Thoracic aorta (tissue), 2 donors: ENCODE measurements at regions not wholly inside any gene's neighbourhood (a gene's known extent, or its start where the extent isn't known, plus 50 kb on each side); places are given as distances from the start of the nearest gene placed in this dataset.

Source experiments
- ATAC-seq: fragments of 150-250 bp; one replicate; pipeline ENCODE4 v1.8.0; 2017; ENCODE audit warnings: low read depth; ENCODE audit not compliant: insufficient number of reproducible peaks, low FRiP score
- DNase-seq: peaks from one replicate; pipeline ENCODE4 v3.0.0-alpha.2; 2020; ENCODE audit warnings: low spot score
- H3K27ac ChIP-seq, 2 donors: fragments of 200-600 bp; sonication (generic); 1 replicate in 1 of 2; 2 replicates in 1 of 2; pipeline ENCODE4 v1.5.1; 2016; ENCODE audit warnings: mild to moderate bottlenecking in 2 of 2, moderate library complexity in 2 of 2
- H3K27me3 ChIP-seq: fragments of 200-600 bp; sonication (generic); replicated peaks from 2 replicates; pipeline ENCODE4 v1.6.0; 2016; ENCODE audit warnings: mild to moderate bottlenecking; ENCODE audit not compliant: insufficient read depth
- H3K36me3 ChIP-seq: fragments of 200-600 bp; sonication (generic); one replicate; pipeline ENCODE4 v1.5.1; 2016
- H3K4me1 ChIP-seq, 2 donors: fragments of 200-600 bp; sonication (generic); 1 replicate in 1 of 2; 2 replicates in 1 of 2; pipeline versions ENCODE4 v1.5.1 to v1.6.0; 2016; ENCODE audit warnings: low read depth in 2 of 2, mild to moderate bottlenecking in 1 of 2; ENCODE audit not compliant: control insufficient read depth in 1 of 2
- H3K4me3 ChIP-seq: fragments of 200-600 bp; sonication (generic); 2 replicates; pipeline ENCODE4 v1.5.1; 2016; ENCODE audit warnings: mild to moderate bottlenecking
- H3K9me3 ChIP-seq: fragments of 200-600 bp; sonication (generic); 2 replicates; pipeline ENCODE4 v1.5.1; 2016
- TF ChIP-seq, protein P1 (sequence below): fragments of 200-600 bp; sonication (generic); IDR thresholded peaks from one replicate; pipeline ENCODE4 v1.5.1; 2019; ENCODE audit warnings: antibody characterized with exemption

DNA sequence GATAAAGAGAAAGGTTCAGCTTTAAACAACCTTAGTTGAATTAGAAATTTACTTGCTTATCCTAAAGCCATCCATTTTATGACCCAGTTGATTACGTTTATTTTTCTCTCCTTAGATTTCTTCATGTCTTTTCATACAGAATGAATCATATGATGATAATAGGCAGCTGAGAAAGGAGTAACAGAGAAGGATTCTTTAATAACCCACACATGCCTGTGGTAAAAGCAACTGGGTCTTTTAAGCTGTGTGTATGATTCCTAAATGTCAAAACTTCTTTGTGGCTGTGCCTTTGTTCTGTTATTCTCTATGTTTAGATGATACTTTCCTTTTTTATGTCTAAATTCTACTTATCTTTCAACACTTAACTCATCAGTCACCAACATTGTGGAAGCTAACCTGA is 626.5 kb downstream of the NCAM2 start:
- Histone ChIP-seq H3K9me3 (no peaks in the 10 kb centered on the region), H3K4me1 (no peaks in the 10 kb centered on the region), H3K4me3 (no peak overlapping the region), H3K36me3 (no peaks in the 10 kb centered on the region), H3K27me3 (no peaks in the 10 kb centered on the region), H3K27ac (no peak overlapping the region)
- TF ChIP-seq, protein P1, sequence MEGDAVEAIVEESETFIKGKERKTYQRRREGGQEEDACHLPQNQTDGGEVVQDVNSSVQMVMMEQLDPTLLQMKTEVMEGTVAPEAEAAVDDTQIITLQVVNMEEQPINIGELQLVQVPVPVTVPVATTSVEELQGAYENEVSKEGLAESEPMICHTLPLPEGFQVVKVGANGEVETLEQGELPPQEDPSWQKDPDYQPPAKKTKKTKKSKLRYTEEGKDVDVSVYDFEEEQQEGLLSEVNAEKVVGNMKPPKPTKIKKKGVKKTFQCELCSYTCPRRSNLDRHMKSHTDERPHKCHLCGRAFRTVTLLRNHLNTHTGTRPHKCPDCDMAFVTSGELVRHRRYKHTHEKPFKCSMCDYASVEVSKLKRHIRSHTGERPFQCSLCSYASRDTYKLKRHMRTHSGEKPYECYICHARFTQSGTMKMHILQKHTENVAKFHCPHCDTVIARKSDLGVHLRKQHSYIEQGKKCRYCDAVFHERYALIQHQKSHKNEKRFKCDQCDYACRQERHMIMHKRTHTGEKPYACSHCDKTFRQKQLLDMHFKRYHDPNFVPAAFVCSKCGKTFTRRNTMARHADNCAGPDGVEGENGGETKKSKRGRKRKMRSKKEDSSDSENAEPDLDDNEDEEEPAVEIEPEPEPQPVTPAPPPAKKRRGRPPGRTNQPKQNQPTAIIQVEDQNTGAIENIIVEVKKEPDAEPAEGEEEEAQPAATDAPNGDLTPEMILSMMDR = no peak
- no peak for ATAC-seq
- DNase-seq = no peak

DNA sequence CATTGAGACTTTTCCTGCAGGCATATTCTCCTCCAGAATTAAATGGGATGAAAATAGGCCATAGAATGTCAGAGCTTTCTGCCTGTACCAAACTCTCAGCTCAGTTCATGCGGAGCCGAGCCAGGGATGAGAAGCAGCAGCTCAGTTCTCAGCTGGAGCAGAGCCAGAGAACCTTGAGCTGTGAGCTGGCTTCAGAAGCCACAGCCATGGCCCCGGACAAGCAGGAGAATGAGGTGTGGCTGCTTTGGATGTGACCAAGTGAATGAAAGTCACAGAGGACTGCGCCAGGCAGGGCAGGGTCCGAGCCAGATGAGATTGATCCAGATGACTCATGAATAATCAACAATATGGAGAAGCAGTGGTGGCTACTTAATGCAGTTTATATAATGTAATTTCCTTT is 633.8 kb downstream of the NCAM2 start:
- no peaks in the 10 kb centered on the region for H3K27me3 ChIP-seq
- H3K27ac ChIP-seq = no peak overlapping the region
- TF ChIP-seq, protein P1 = no peak
- no peaks in the 10 kb centered on the region for H3K9me3 ChIP-seq
- ATAC-seq (no peak), DNase-seq (no peak)
- H3K4me3 ChIP-seq = no peak overlapping the region
- H3K36me3 ChIP-seq = no peaks in the 10 kb centered on the region
- no peaks in the 10 kb centered on the region for H3K4me1 ChIP-seq

DNA sequence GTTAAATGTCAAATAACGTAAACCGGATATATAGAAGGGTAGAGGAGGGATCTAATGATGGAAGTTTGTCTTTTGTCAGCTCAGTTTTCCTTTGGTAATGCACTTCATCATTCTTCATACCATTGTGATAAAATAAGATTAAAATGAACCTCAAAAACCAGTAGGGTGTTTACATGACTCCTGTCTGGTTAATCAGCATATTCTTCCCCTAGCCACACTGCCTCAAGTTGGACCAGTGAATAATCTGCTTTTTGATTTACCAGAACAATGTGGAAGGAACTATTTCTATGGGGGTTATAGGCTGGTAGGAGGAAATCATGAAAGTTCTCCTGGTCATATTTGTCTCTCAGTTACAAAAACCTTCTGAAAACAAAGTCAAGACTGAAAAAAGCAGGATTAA is 634.7 kb downstream of the NCAM2 start:
- no peak overlapping the region for H3K27ac ChIP-seq
- H3K4me3 ChIP-seq = no peak overlapping the region
- DNase-seq (no peak), ATAC-seq (no peak)
- H3K4me1 ChIP-seq = no peaks in the 10 kb centered on the region
- H3K27me3 ChIP-seq = no peaks in the 10 kb centered on the region
- TF ChIP-seq, protein P1 = no peak
- H3K36me3 ChIP-seq = no peaks in the 10 kb centered on the region
- H3K9me3 ChIP-seq = no peaks in the 10 kb centered on the region

DNA sequence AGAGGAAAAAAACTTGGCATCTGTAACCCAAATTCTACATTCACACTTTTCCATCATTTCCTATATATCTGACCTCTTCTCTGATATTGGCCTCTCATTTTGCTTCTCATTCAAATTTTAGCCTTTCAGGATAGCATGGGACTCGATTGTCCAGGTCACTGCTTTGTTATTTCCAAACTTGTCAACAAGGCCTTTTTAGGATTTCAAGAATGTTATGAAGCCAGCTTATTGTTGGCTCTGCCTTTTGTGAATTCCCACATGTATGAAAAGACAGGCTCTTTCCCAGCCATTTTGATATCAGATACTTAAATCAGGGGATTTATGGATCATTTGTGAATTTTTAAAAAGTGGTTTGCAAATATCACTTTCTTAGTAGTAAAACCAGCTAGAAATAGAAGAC is 663.5 kb downstream of the NCAM2 start:
- Histone ChIP-seq H3K36me3 (no peaks in the 10 kb centered on the region), H3K27ac (no peak overlapping the region), H3K27me3 (no peaks in the 10 kb centered on the region), H3K9me3 (no peaks in the 10 kb centered on the region), H3K4me3 (no peak overlapping the region), H3K4me1 (no peaks in the 10 kb centered on the region)
- no peak for DNase-seq
- no peak for ATAC-seq
- TF ChIP-seq, protein P1 = no peak

DNA sequence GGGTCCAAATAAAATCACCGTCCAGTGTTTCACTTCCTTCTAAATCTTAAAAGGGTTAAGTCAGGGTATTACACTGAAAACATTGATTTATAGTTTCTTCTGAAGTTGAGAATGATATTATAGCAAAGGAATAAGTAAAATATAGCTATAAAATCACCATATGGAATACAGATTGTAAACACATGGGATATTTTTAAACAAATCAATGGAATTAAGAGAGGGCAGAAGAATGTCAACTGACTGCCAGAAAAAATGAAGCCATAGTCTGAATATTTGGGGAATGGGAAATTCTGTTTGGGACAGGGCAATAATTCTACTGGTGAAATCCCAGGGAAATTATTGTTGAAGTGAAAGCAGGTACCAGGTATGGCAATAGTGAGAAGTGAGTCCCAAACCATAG is 664.6 kb downstream of the NCAM2 start:
- Histone ChIP-seq H3K4me1 (no peaks in the 10 kb centered on the region), H3K27ac (no peak overlapping the region), H3K27me3 (no peaks in the 10 kb centered on the region), H3K9me3 (no peaks in the 10 kb centered on the region), H3K4me3 (no peak overlapping the region), H3K36me3 (no peaks in the 10 kb centered on the region)
- TF ChIP-seq, protein P1 = no peak
- DNase-seq = no peak
- no peak for ATAC-seq
